HG02973 (cell line): ENCODE measurements at regions not wholly inside any gene's neighbourhood (a gene's known extent, or its start where the extent isn't known, plus 50 kb on each side); places are given as distances from the start of the nearest gene placed in this dataset.

ENCODE experiments used
- ATAC-seq: cut with Tn5 transposase; IDR thresholded peaks from one replicate; pipeline ENCODE4 v1.9.1; 2021; ENCODE audit warnings: moderate library complexity; ENCODE audit not compliant: unreplicated experiment

- ATAC-seq: peak; percentile 90
Measured at GRCh38 chr3:111311709-111312235, 230.2 kb upstream of the CD96 start.

- ATAC-seq: no peak
Measured at GRCh38 chr3:111314181-111314873, 227.7 kb upstream of the CD96 start.

GRCh38 chr3:111314898-111315297 is 227.1 kb upstream of the CD96 start:
- no peak for ATAC-seq

- no peak for ATAC-seq
Measured at GRCh38 chr3:111315930-111316587, 225.9 kb upstream of the CD96 start.

- no peak for ATAC-seq
Measured at GRCh38 chr3:111318289-111318688, 223.7 kb upstream of the CD96 start.

- no peak for ATAC-seq
Measured at GRCh38 chr3:111319598-111319997, 222.4 kb upstream of the CD96 start.

GRCh38 chr3:111321786-111322185 is 220.2 kb upstream of the CD96 start:
- no peak for ATAC-seq

- ATAC-seq: no peak
Measured at GRCh38 chr3:111323019-111323418, 219.0 kb upstream of the CD96 start.

- no peak for ATAC-seq
Measured at GRCh38 chr3:111324151-111324550, 217.8 kb upstream of the CD96 start.

GRCh38 chr3:111324645-111325044 is 217.4 kb upstream of the CD96 start:
- ATAC-seq: peak; percentile 53

- ATAC-seq: no peak
Measured at GRCh38 chr3:111325160-111325718, 216.8 kb upstream of the CD96 start.

- peak; percentile 44 for ATAC-seq
Measured at GRCh38 chr3:111326144-111326995, 215.6 kb upstream of the CD96 start.

- no peak for ATAC-seq
Measured at GRCh38 chr3:111331306-111331705, 210.7 kb upstream of the CD96 start.

GRCh38 chr3:111331912-111332311 is 210.1 kb upstream of the CD96 start:
- no peak for ATAC-seq

GRCh38 chr3:111332488-111333080 is 209.4 kb upstream of the CD96 start:
- no peak for ATAC-seq

- no peak for ATAC-seq
Measured at GRCh38 chr3:111333642-111334041, 208.4 kb upstream of the CD96 start.

GRCh38 chr3:111335512-111336303 is 206.3 kb upstream of the CD96 start:
- peak; percentile 50 for ATAC-seq

- ATAC-seq: no peak
Measured at GRCh38 chr3:111336511-111336910, 205.5 kb upstream of the CD96 start.

GRCh38 chr3:111338059-111338698 is 203.8 kb upstream of the CD96 start:
- ATAC-seq: no peak
